Keratinocyte (primary cell): ENCODE measurements at regions not wholly inside any gene's neighbourhood (a gene's known extent, or its start where the extent isn't known, plus 50 kb on each side); places are given as distances from the start of the nearest gene placed in this dataset.

Source experiments
- DNase-seq: peaks from one replicate; pipeline ENCODE4 v3.0.0-alpha.2; 2011; ENCODE audit warnings: low read depth, missing footprints, low spot score
- FAIRE-seq: peaks from 2 replicates; lab custom pipeline; 2011; peaks lifted over from hg19 to GRCh38; lab: Jason Lieb, UNC
- H2AFZ ChIP-seq: 2 replicates; pipeline ENCODE4 v1.6.0; 2012; ENCODE audit warnings: low read length, control low read depth, inconsistent platforms; ENCODE audit not compliant: control insufficient read depth
- H3K27ac ChIP-seq: 2 replicates; pipeline ENCODE4 v1.5.1; 2011; ENCODE audit warnings: low read length; ENCODE audit not compliant: control insufficient read depth, insufficient read depth
- H3K27me3 ChIP-seq: 3 replicates; pipeline ENCODE4 v1.6.0; 2011; ENCODE audit warnings: low read length; ENCODE audit not compliant: control insufficient read depth, insufficient read depth; ENCODE audit errors: extremely low read depth
- H3K36me3 ChIP-seq, 2 experiments: 2 replicates in 1 of 2; 3 replicates in 1 of 2; pipeline ENCODE4 v1.5.1; 2011; ENCODE audit warnings: low read length in 2 of 2, mild to moderate bottlenecking in 1 of 2; ENCODE audit not compliant: control insufficient read depth in 2 of 2, insufficient read depth in 2 of 2; ENCODE audit errors: extremely low read depth in 1 of 2
- H3K4me1 ChIP-seq: 3 replicates; pipeline ENCODE4 v1.5.1; 2011; ENCODE audit warnings: low read length; ENCODE audit not compliant: control insufficient read depth, insufficient read depth; ENCODE audit errors: extremely low read depth
- H3K4me2 ChIP-seq: 3 replicates; pipeline ENCODE4 v1.6.0; 2011; ENCODE audit warnings: low read depth, low read length; ENCODE audit not compliant: control insufficient read depth, insufficient read depth; ENCODE audit errors: extremely low read depth
- H3K4me3 ChIP-seq, 3 experiments: fragments of 200-600 bp in 1 of 3; sonication (generic) in 1 of 3; 2 replicates in 2 of 3; 3 replicates in 1 of 3; pipeline ENCODE4 v1.5.1; 2011 to 2016; ENCODE audit warnings: low read length in 3 of 3, mild to moderate bottlenecking in 3 of 3, control low read depth in 2 of 3, inconsistent platforms in 1 of 3, low read depth in 1 of 3, mixed read lengths in 1 of 3, mixed run types in 1 of 3, moderate library complexity in 1 of 3; ENCODE audit not compliant: control insufficient read depth in 2 of 3, insufficient read depth in 2 of 3; ENCODE audit errors: extremely low read depth in 1 of 3
- H3K79me2 ChIP-seq: 2 replicates; pipeline ENCODE4 v1.6.0; 2012; ENCODE audit warnings: low read length; ENCODE audit not compliant: control insufficient read depth, insufficient read depth
- H3K9ac ChIP-seq: 3 replicates; pipeline ENCODE4 v1.6.0; 2011; ENCODE audit warnings: low read length; ENCODE audit not compliant: control insufficient read depth, insufficient read depth; ENCODE audit errors: extremely low read depth
- H3K9me1 ChIP-seq: 3 replicates; pipeline ENCODE4 v1.6.0; 2011; ENCODE audit warnings: low read length; ENCODE audit not compliant: control insufficient read depth, insufficient read depth; ENCODE audit errors: extremely low read depth
- H3K9me3 ChIP-seq: 2 replicates; pipeline ENCODE4 v1.5.1; 2012; ENCODE audit warnings: low read depth, low read length; ENCODE audit not compliant: control insufficient read depth
- H4K20me1 ChIP-seq: 3 replicates; pipeline ENCODE4 v1.6.0; 2011; ENCODE audit warnings: low read length; ENCODE audit not compliant: control insufficient read depth, insufficient read depth; ENCODE audit errors: extremely low read depth
- CTCF ChIP-seq, 3 experiments: IDR thresholded peaks in 1 of 3; conservative IDR thresholded peaks in 1 of 3; optimal IDR thresholded peaks in 1 of 3; 2 replicates in 2 of 3; 3 replicates in 1 of 3; pipeline versions ENCODE3 to v1.5.1; 2011; ENCODE audit warnings: low read length in 3 of 3, mild to moderate bottlenecking in 3 of 3, moderate library complexity in 2 of 3, control low read depth in 1 of 3, inconsistent platforms in 1 of 3; ENCODE audit not compliant: insufficient read depth in 2 of 3; ENCODE audit errors: extremely low read depth in 1 of 3
- EZH2 ChIP-seq: IDR thresholded peaks from one replicate; pipeline ENCODE4 v1.6.1; 2012; ENCODE audit warnings: inconsistent platforms, mild to moderate bottlenecking, low read length, moderate library complexity
- dilution Hi-C: fragments of 300-500 bp; cut with MboI; formaldehyde crosslinking; loops from one replicate; pipeline ENCODE4 v1.7.0; 2020; ENCODE audit warnings: low sequenced_read_pairs; ENCODE audit not compliant: extremely low pct_ligation_motif_present

- FAIRE-seq (no peak), DNase-seq (no peak)
- H2AFZ ChIP-seq, result no peak overlapping the region
- H3K4me1 ChIP-seq, result no peaks in the 10 kb centered on the region
- no peaks in the 10 kb centered on the region for H4K20me1 ChIP-seq
- no peaks in the 10 kb centered on the region for H3K36me3 ChIP-seq
- no peak overlapping the region for H3K4me2 ChIP-seq
- TF ChIP-seq CTCF (optimal IDR thresholded peaks at IDR 0.05 in 1 of 3, IDR thresholded peaks at IDR 0.05 in 1 of 3, conservative IDR thresholded peaks at IDR 0.05 in 1 of 3; ENCODE audit: extremely low read depth in 1 of 3, insufficient read depth in 2 of 3, low read length in 3 of 3), result no peak
- TF ChIP-seq EZH2, result no peak
- no peaks in the 10 kb centered on the region for H3K9me3 ChIP-seq
- dilution Hi-C loops, result no loop called here
- H3K9me1 ChIP-seq, result no peaks in the 10 kb centered on the region
- H3K27me3 ChIP-seq, result no peaks in the 10 kb centered on the region
- no peak overlapping the region for H3K27ac ChIP-seq
- no peaks in the 10 kb centered on the region for H3K79me2 ChIP-seq
- no peak overlapping the region for H3K4me3 ChIP-seq
- H3K9ac ChIP-seq, result no peak overlapping the region
These were observed 1228.2 kb upstream of the TMEM132C start for GRCh38 chr12:127038761-127039160.

DNA sequence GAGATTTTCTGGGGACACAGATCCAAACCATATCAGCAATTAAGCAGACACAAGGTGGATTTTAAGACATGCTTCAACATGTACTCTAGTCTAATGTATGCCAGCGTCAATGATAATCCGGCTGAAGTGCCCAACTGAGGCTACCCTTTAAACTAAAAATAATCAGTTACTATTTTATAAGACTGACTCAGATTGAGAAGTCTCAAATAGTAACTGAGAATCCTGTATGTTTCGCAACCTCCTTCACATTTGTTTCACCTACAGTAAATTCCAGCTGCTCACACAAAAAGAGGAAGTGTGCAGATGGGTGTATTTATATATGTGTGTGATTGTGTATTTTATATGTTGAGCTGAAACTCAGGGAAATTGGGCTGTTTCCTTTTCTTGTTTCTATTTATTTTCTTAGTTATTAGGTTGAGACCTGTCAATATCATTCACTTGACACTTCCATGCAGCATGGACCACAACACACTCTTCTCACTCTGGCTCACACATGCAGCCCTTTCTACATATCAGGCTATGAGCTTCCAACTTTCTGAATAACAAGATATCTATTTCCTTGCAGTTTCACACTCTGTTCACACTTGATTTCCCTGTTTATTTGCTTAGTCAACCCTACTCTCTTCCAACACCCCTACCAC lies 1224.9 kb upstream of the TMEM132C start:
- Histone ChIP-seq H3K36me3 (no peaks in the 10 kb centered on the region), H3K27me3 (no peaks in the 10 kb centered on the region), H3K9me3 (no peaks in the 10 kb centered on the region), H3K4me3 (no peak overlapping the region), H3K4me2 (no peak overlapping the region), H3K9me1 (no peaks in the 10 kb centered on the region), H3K27ac (no peak overlapping the region), H2AFZ (no peak overlapping the region), H3K79me2 (no peaks in the 10 kb centered on the region), H3K4me1 (no peaks in the 10 kb centered on the region), H3K9ac (no peak overlapping the region), H4K20me1 (no peaks in the 10 kb centered on the region)
- no peak for FAIRE-seq
- no peak for DNase-seq
- TF ChIP-seq EZH2 (no peak), CTCF (optimal IDR thresholded peaks at IDR 0.05 in 1 of 3, IDR thresholded peaks at IDR 0.05 in 1 of 3, conservative IDR thresholded peaks at IDR 0.05 in 1 of 3; ENCODE audit: extremely low read depth in 1 of 3, insufficient read depth in 2 of 3, low read length in 3 of 3) (no peak)
- dilution Hi-C loops, result no loop called here
